HFFc6 (cell line): ENCODE measurements at regions not wholly inside any gene's neighbourhood (a gene's known extent, or its start where the extent isn't known, plus 50 kb on each side); places are given as distances from the start of the nearest gene placed in this dataset.

Experiments
- DNase-seq: peaks from one replicate; pipeline ENCODE4 v3.0.0-alpha.2; 2018
- H3K27ac Mint-ChIP-seq: 2 replicates; pipeline ENCODE4 v1.8.0; 2020; ENCODE audit warnings: mild to moderate bottlenecking, mixed read lengths
- H3K27me3 Mint-ChIP-seq: 2 replicates; pipeline ENCODE4 v1.8.0; 2021; ENCODE audit warnings: mild to moderate bottlenecking, moderate library complexity, mixed read lengths; ENCODE audit not compliant: insufficient read depth
- H3K36me3 Mint-ChIP-seq: 2 replicates; pipeline ENCODE4 v1.8.0; 2021; ENCODE audit warnings: low read depth, mixed read lengths
- H3K4me1 Mint-ChIP-seq: 2 replicates; pipeline ENCODE4 v1.8.0; 2020; ENCODE audit warnings: low read depth, mixed read lengths
- H3K4me3 Mint-ChIP-seq: 2 replicates; pipeline ENCODE4 v1.8.0; 2020; ENCODE audit warnings: mild to moderate bottlenecking, moderate library complexity, mixed read lengths
- H3K9me3 Mint-ChIP-seq: 2 replicates; pipeline ENCODE4 v1.8.0; 2020; ENCODE audit warnings: mild to moderate bottlenecking, mixed read lengths
- TF ChIP-seq, protein P1 (sequence below): fragments of 200-600 bp; sonication (generic); IDR thresholded peaks from 2 replicates; pipeline ENCODE4 v1.5.0; 2021; ENCODE audit warnings: antibody characterized with exemption, mild to moderate bottlenecking

DNA sequence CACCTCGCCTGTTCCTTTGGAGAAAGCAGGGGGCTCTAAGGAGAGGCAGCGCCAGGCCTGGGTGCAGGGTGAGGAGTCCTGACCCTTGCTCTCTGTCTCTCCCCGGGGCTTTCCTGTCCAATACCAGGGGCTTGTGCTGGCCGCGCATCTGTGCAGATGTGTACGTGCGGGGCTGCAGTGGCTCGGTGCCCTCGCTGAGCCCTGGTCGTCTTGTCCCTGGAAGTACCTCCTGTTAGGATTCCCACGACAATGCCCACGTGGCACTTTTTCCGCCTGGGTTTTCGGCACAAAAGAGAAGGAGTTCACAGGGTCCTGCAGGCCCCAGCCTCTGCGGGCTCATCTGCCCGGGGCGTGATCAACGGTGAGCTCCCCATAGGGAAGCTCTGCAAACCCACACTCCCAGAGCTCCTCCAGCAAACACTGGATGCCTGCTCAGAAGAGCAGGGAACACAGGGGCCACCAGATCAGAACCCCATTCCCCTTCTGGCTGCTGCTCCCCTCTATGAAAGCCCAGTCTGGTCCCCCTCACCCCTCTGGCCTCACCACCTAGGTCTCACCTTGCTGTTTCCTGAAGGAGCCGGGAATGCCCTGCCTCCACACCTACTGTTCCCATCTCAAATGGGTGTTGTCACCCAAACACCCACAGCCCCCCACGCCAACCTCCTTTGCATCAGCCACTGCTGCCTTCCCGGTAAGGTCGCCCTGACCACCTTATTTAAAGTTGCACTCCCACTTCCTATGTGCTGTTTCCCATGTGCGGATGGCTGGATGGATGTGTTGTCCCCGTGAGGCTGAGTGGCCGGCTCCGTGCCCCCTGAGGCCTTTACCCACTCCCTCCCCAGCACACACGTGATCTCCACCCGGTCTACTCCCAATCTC lies 62.6 kb upstream of the PRR20G start:
- Mint-ChIP-seq H3K9me3 (no peaks in the 10 kb centered on the region), H3K27ac (no peak overlapping the region), H3K4me3 (no peak overlapping the region), H3K36me3 (no peaks in the 10 kb centered on the region), H3K27me3 (peaks cover 42% of the 10 kb centered on the region), H3K4me1 (no peaks in the 10 kb centered on the region)
- DNase-seq, result no peak
- TF ChIP-seq, protein P1, sequence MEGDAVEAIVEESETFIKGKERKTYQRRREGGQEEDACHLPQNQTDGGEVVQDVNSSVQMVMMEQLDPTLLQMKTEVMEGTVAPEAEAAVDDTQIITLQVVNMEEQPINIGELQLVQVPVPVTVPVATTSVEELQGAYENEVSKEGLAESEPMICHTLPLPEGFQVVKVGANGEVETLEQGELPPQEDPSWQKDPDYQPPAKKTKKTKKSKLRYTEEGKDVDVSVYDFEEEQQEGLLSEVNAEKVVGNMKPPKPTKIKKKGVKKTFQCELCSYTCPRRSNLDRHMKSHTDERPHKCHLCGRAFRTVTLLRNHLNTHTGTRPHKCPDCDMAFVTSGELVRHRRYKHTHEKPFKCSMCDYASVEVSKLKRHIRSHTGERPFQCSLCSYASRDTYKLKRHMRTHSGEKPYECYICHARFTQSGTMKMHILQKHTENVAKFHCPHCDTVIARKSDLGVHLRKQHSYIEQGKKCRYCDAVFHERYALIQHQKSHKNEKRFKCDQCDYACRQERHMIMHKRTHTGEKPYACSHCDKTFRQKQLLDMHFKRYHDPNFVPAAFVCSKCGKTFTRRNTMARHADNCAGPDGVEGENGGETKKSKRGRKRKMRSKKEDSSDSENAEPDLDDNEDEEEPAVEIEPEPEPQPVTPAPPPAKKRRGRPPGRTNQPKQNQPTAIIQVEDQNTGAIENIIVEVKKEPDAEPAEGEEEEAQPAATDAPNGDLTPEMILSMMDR, result no peak

GRCh38 chr3:127349501-127350171 lies 61.8 kb upstream of the PRR20G start:
- peaks cover 42% of the 10 kb centered on the region for H3K27me3 Mint-ChIP-seq
- H3K4me3 Mint-ChIP-seq, result no peak overlapping the region
- TF ChIP-seq, protein P1, result no peak
- no peak for DNase-seq
- no peaks in the 10 kb centered on the region for H3K4me1 Mint-ChIP-seq
- H3K27ac Mint-ChIP-seq, result no peak overlapping the region
- no peaks in the 10 kb centered on the region for H3K36me3 Mint-ChIP-seq
- H3K9me3 Mint-ChIP-seq, result no peaks in the 10 kb centered on the region

- Mint-ChIP-seq H3K27ac (no peak overlapping the region), H3K9me3 (peaks cover 3% of the 10 kb centered on the region; the same call in 1 of the 2 replicates), H3K4me3 (no peak overlapping the region), H3K4me1 (no peaks in the 10 kb centered on the region), H3K36me3 (no peaks in the 10 kb centered on the region), H3K27me3 (peaks cover 13% of the 10 kb centered on the region)
- no peak for DNase-seq
- TF ChIP-seq, protein P1, result no peak
Measured at GRCh38 chr3:127342735-127343134, 54.9 kb upstream of the PRR20G start.

- no peak overlapping the region for H3K4me3 Mint-ChIP-seq
- H3K9me3 Mint-ChIP-seq, result peaks cover 3% of the 10 kb centered on the region; the same call in 1 of the 2 replicates
- H3K27ac Mint-ChIP-seq, result no peak overlapping the region
- H3K36me3 Mint-ChIP-seq, result no peaks in the 10 kb centered on the region
- TF ChIP-seq, protein P1, result no peak
- peaks cover 15% of the 10 kb centered on the region for H3K27me3 Mint-ChIP-seq
- no peaks in the 10 kb centered on the region for H3K4me1 Mint-ChIP-seq
- DNase-seq, result no peak
Measured at GRCh38 chr3:127339928-127340861, 52.3 kb upstream of the PRR20G start.

GRCh38 chr3:127339016-127339415 lies 51.2 kb upstream of the PRR20G start:
- TF ChIP-seq, protein P1, result no peak
- Mint-ChIP-seq H3K36me3 (no peaks in the 10 kb centered on the region), H3K27me3 (peaks cover 15% of the 10 kb centered on the region), H3K9me3 (peaks cover 3% of the 10 kb centered on the region; the same call in 1 of the 2 replicates), H3K27ac (no peak overlapping the region), H3K4me3 (no peak overlapping the region), H3K4me1 (no peaks in the 10 kb centered on the region)
- no peak for DNase-seq
